Astrocyte of the hippocampus (primary cell): ENCODE measurements at regions not wholly inside any gene's neighbourhood (a gene's known extent, or its start where the extent isn't known, plus 50 kb on each side); places are given as distances from the start of the nearest gene placed in this dataset.
"Not testable (repeated sequence)": the region's sequence is repeated elsewhere in the genome, so short reads cannot be mapped to it uniquely, and the experiment has no call there.

Source experiments
- DNase-seq: peaks from one replicate; pipeline ENCODE4 v3.0.0; 2011; ENCODE audit warnings: low read depth, low spot score

DNA sequence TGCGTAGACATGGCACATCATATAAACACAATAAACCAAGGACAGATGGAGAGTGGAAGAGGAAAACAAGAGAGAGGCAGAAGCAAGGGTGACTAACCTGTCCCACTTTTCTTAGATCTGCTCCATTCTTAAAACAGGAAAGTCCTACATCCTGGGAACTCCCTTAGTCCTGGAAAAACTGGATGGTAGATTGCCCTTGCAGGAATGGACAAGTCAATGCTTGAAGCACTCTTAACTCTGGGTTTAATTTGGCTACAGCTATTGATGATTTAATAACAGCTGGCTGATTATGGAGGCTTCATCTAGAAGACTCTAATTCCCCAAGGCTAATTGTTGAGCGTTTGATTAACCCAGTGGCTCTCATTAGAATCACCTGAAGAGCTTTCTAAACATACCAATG is 258.8 kb downstream of the MIAT start:
- DNase-seq: no peak

- no peak for DNase-seq
Measured at GRCh38 chr22:26918226-26918625, 260.8 kb downstream of the MIAT start.

GRCh38 chr22:26921726-26922125 is 264.3 kb downstream of the MIAT start:
- DNase-seq: no peak

DNA sequence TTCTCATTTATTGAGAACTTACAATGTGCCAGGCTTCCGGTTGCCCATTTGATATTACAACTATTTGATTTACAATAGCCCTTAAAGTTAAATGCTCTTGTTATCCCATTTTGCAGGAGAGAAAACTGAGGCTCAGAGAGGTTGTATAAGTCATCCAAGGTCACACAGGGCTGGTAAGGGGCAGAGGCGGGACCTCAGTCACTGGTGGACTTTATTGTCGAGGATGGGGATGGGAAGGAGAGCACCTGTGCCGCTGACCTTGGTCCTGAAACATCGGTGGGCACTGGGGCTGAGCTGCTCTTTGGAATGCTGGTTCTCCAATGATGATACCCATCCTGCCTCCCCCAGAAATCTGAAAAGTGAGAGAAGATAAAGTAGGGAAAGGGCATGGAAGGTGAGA is 265.4 kb downstream of the MIAT start:
- DNase-seq: peak; percentile 31

GRCh38 chr22:26923531-26923930 is 266.1 kb downstream of the MIAT start:
- DNase-seq: no peak

- no peak for DNase-seq
Measured at GRCh38 chr22:26927821-26928220, 270.4 kb downstream of the MIAT start.

GRCh38 chr22:26931471-26931870 is 274.1 kb downstream of the MIAT start:
- no peak for DNase-seq

GRCh38 chr22:26933105-26933590 is 275.8 kb downstream of the MIAT start:
- DNase-seq: no peak

GRCh38 chr22:26937213-26937612 is 279.8 kb downstream of the MIAT start:
- no peak for DNase-seq

DNA sequence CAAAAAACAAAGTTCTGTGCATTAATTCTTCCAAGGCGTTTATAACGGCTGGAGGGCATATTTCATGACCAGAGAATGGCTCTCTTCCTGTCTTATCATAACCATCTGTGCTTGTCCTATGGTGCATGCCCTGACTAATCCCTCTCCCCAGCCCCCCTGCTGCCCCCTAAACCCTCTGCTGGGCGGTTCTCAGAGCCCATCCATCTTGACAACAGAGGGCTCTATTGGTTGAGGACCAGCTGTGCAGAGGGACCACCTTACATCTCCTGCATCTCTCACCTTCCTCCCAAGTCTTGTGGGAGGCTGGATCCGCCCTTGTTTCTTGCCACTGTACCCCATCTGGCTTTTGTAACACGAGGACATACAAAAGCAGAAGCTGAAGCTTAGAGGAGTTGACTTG is 282.1 kb downstream of the MIAT start:
- no peak for DNase-seq

GRCh38 chr22:26941896-26942636 is 284.7 kb downstream of the MIAT start:
- peak; percentile 5 for DNase-seq

- no peak for DNase-seq
Measured at GRCh38 chr22:26942637-26942957, 285.2 kb downstream of the MIAT start.

GRCh38 chr22:26945565-26945964 is 288.2 kb downstream of the MIAT start:
- DNase-seq: no peak

GRCh38 chr22:26949193-26949592 is 291.8 kb downstream of the MIAT start:
- DNase-seq: peak; percentile 78

- not testable (repeated sequence) for DNase-seq
Measured at GRCh38 chr22:26951139-26951538, 293.8 kb downstream of the MIAT start.

GRCh38 chr22:26952004-26952403 is 294.6 kb downstream of the MIAT start:
- DNase-seq: no peak

DNA sequence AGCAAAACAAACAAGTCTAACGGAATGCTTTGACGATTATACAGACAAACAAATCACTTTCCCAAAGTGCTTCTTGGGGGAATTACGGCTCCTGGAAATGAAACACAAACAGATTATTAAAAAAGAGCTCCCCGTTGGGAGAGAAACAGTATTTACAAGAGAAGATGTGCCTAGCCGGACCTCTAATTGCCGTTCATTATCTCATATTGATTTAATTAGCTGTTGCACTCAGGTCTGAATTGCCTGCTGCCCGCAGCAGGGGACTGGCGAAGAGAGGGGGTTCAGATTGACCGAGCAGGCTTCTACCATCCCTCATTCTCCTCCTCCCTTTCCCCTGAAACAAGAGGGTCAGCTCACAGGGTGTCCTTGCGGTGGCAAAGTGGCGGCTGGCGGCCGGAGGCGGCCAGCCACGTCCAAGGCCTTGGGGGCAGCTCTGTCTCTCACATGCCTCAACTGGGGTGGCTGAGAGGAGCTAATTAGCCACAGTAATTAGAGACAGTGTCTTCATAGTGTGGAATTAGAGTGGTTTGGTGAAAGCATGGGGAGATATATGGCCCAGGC is 295.1 kb downstream of the MIAT start:
- peak; percentile 8 for DNase-seq

DNA sequence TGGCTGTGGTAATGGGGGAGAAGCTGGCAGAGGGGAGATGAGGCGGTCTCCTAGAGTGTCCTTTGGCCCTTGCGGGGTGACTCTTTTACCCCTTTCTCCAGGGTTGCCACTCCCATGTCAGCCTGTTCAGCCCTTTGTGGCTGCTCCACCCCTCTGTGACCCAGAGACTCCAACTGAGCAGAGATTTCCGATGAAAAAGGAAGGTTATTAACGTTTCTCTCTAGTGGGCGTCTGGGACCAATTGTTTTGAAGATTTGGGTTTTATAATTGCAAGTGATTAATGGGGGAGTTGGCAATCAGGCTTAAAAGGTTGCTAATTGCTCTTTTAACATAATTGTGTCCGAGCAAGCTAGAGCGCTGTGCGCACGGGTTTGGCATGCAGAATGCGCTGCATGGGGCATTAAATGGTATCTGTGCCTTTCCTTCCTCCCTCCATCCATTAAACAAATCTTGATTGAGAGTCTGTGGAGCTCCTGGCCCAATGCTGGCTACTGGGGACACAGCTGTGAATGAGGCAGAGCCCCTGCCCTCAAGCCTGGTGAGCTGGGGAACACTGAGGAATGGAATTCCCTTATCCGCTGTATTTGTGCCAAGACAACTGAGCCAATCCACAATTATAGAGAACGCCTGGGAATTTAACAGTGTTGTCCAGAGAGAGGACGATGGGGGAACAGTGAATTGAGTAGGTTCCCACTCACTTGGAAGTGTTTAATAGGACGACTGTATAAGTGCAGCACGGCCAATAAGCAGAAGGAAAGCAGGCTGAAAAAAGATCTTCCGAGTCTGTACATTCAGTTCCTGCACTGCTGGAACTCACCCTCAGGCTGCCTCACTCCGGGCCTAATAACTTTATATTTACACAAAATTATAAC is 295.9 kb downstream of the MIAT start:
- peak; percentile 35 for DNase-seq

DNA sequence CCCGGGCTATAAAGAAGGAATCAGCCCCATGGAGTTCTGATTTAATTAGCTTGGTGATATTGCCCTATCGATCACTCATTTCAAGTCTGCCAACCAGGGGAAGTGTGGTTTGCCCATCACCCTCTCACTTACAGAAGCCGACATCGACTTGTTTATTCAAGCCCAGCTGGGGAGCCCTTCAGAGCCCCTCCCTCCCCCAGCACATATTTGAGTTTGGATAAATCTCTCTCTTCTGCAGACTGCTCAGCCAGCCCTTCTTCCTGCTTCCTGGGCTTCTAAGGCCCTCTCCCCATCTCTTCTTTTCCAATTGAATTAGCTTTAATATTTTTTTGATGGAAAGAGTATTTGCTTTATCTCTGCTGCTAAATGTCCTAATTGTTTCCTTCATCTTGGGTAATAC is 299.0 kb downstream of the MIAT start:
- DNase-seq: no peak

DNA sequence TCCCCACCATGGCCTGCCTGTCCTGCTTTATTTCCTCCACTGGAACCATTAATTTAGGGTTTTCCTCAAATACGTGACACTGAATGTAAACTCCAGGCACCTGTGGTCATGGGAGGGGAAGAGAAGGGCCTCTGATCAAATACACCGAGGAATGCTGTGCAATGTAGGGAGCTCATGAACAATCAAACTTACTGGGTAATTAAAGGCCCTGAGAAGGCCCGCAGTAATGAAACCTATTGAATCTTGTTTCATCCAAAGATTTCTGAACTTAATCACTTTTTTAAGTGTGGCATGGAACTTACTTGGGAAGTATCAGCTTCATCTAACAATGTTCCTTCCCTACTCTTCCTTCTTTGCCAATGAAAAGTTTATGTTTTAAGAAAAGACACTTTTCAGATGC is 299.8 kb downstream of the MIAT start:
- no peak for DNase-seq

GRCh38 chr22:26957897-26958296 is 300.5 kb downstream of the MIAT start:
- no peak for DNase-seq

- no peak for DNase-seq
Measured at GRCh38 chr22:26958378-26958777, 301.0 kb downstream of the MIAT start.

DNA sequence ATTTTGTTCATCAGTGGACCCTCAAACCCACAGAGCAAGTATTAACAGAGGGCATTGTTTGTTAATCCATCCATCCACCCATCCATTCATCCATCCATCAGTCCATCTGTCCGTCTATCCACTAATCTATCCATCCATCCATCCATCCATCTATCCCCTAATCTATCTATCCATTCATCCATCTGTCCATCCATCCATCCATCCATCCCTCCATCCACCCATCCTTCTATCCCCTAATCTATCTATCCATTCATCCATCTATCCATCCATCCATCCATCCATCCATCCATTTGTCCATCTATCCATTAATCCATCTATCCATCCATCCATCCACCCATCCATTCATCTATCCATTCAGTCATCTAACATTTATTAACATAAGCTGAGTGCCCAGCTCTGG is 307.3 kb downstream of the MIAT start:
- DNase-seq: no peak
